H1 (cell line): ENCODE measurements at regions not wholly inside any gene's neighbourhood (a gene's known extent, or its start where the extent isn't known, plus 50 kb on each side); places are given as distances from the start of the nearest gene placed in this dataset.

Experiments used
- CTCF ChIP-seq, 3 experiments: IDR thresholded peaks; 1 replicate in 2 of 3; 2 replicates in 1 of 3; pipeline versions ENCODE4 v1.5.1 to v1.6.1; 2011; ENCODE audit warnings: low read length in 3 of 3, mild to moderate bottlenecking in 3 of 3, inconsistent platforms in 2 of 3, low read depth in 1 of 3, moderate library complexity in 1 of 3; ENCODE audit not compliant: insufficient read depth in 1 of 3; ENCODE audit errors: control extremely low read depth in 1 of 3
- EZH2 ChIP-seq: fragments of 200-600 bp; sonication (generic); IDR thresholded peaks from 2 replicates; pipeline ENCODE4 v1.7.1; 2012; ENCODE audit warnings: low read depth, mild to moderate bottlenecking, moderate library complexity, low read length, inconsistent platforms; ENCODE audit not compliant: severe bottlenecking
- RFX5 ChIP-seq: IDR thresholded peaks from 2 replicates; pipeline ENCODE4 v1.6.1; 2011; ENCODE audit warnings: low read depth, low read length, improper control_type of control experiment, borderline replicate concordance

GRCh38 chr22:46039535-46039934, 62.6 kb upstream of the WNT7B start:
- TF ChIP-seq CTCF (IDR thresholded peaks at IDR 0.05; ENCODE audit: control extremely low read depth in 1 of 3, insufficient read depth in 1 of 3, low read depth in 1 of 3, low read length in 3 of 3) = no peak
- TF ChIP-seq RFX5 = no peak
- TF ChIP-seq EZH2 = no peak
